Occipital lobe (tissue), 1 donor: ENCODE measurements at regions not wholly inside any gene's neighbourhood (a gene's known extent, or its start where the extent isn't known, plus 50 kb on each side); places are given as distances from the start of the nearest gene placed in this dataset.
"Not testable (repeated sequence)": the region's sequence is repeated elsewhere in the genome, so short reads cannot be mapped to it uniquely, and the experiment has no call there.

Experiments used
- DNase-seq: peaks from one replicate; lab custom pipeline; 2025; lab: John Stamatoyannopoulos, UW

DNA sequence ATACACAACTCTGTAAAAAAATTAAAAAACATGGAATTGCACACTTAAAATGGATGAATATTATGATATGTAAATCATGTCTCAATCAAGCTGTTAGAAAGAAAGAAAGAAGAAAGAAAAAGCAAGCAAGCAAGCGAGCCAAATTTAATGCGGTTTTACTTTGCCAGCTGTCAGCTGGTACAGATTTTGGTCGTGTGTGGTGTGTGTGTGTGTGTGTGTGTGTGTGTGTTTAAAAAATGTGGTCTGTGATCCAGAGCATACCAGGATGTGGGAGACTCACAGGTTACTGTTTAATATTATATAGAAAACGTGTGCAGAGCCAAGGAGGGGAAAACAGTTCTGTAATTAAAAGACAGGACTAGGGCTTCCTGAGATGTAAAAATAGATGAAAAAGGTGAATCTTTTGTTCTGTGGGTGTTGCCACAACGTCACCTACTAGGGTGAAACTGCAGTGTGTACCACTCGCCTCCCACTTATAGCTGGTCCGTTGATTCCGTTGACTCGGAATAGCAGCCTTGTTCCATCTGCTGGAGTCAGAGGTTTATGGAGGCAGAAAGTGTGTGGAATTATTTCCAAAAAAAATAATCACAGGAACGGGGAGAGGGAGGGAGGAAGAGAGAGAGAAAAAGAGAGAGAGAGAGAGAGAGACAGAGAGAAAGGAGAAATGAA, 197.7 kb downstream of the BCAS1 start:
- DNase-seq: no peak

GRCh38 chr20:53872081-53872541, 198.3 kb downstream of the BCAS1 start:
- no peak for DNase-seq

DNA sequence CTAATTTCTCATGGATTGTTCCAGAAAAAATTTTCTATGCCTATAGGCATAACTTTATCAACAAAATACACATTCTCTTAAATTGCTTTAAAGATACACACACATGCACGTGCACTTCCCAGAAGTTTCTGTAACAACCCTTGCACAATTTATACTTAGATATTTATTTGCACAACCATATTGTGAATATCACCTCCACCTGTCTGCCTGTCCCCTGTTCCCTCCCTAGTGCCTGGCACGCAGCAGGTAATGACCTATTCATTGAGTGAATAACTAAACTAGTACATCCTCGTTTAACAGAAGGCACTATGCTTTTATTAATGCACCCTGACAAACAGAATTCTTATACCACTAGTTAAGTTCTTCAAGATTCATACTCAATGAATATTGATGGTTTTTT, 198.9 kb downstream of the BCAS1 start:
- DNase-seq: no peak

DNA sequence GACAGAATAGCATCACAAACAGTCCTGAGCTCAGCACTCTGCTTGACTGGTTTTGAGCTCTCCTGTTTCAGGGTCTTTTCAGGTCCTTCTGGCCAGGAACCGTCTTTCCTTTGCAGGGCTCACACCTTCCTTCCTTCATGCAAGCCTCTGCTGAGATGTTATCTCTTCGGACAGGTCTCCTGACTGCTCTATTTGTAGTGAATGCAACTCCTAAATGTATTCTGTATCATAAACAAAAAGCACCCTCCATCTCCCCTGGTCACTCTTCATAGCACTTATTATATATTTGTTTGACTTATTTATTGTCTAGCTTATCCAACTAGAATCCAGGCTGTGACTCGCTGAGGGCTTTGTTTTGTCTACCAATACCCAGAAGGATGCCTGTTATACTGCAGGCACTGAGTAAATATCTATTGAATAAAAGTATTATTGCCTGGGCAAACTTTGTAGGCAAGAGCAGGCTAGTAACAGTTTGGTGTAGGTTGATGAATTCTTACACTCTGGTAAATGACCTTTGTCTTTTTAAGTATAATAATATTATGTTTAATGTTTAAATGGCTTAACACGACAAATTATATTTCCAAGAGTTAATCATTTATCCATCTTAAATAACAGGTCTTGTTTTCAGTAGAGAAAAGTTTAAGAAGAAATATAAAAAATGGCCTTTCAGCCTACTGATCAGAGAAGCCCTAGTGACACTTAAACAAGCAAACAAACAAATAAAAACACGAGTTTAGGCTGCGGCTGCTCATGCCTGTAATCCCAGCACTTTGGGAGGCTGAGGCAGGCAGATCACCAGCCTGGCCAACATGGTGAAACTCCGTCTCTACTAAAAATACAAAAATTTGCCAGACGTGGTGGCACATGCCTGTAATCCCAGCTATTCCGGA, 199.7 kb downstream of the BCAS1 start:
- DNase-seq: no peak

- no peak for DNase-seq
Observed at GRCh38 chr20:53869466-53870258, 200.7 kb downstream of the BCAS1 start.

DNA sequence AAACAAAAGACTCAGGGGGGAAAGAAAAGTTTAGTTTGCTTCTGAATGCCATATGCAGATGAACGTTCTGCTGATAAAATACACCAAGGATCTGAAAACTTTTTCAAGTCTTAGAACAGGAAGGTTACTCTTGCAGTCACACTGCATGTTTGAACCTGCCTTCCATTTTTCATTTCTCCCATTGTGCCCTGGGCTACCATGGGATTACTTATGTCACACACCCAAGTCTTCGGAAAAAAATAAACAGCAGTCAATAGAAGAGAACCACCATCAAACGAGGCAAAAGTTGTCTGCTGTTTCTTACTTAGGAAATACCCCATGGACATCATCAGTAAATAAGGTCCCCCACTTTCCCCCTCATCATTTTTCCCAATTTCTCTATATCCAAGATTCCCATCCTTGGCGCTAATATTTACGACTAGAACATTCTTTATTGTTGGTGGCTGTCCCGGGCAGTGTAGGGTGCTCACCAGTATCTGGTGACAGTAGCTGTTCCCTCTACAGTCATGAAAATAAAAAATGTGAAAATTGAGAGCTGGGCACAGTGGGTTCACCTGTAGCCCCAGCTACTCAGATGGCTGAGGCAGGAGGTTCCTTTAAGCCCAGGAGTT, 202.5 kb downstream of the BCAS1 start:
- DNase-seq: no peak

DNA sequence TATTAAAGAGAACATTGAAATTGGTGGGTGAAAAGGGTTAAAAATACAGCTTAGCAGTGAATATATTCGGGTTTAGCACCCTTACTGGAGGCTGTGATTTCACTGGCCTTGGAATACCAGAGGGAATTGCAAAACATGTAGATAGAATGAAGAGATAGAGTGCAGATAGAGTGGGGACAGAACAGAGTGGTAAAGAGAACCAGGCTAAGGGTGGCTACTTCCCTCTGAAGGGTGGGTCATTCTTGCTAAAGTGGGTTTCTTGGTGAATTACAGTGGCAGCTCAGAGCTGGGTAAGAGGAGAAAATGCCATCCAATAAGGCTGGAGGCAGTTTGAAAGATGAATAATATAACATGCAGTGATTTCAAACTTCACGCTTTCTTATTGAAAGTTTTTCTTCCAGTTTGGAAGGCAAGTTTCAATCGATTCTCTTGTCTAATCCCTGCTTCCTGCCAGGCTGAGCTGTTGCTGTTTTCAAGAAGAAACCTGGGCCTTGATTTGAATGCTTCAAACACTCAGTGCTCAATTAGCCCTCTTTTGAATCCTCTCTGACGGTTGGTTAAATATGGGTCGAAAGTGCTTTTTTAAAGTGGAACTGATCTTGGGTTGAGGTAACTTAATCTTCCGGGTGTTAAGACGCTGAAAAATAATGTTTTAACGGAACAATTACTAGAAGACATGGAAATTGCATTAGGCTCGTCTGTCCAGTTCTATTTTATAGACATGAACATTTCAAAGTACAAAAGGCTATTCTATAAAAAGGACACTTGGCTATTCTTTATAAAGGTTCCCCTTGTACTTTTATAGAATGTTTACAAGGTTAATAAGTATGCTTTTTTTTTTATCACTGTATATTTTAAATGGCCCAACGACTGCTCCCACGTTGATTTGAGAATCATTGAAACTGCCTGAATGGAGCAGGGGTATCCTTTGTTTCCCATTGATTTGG, 203.3 kb downstream of the BCAS1 start:
- no peak for DNase-seq

DNA sequence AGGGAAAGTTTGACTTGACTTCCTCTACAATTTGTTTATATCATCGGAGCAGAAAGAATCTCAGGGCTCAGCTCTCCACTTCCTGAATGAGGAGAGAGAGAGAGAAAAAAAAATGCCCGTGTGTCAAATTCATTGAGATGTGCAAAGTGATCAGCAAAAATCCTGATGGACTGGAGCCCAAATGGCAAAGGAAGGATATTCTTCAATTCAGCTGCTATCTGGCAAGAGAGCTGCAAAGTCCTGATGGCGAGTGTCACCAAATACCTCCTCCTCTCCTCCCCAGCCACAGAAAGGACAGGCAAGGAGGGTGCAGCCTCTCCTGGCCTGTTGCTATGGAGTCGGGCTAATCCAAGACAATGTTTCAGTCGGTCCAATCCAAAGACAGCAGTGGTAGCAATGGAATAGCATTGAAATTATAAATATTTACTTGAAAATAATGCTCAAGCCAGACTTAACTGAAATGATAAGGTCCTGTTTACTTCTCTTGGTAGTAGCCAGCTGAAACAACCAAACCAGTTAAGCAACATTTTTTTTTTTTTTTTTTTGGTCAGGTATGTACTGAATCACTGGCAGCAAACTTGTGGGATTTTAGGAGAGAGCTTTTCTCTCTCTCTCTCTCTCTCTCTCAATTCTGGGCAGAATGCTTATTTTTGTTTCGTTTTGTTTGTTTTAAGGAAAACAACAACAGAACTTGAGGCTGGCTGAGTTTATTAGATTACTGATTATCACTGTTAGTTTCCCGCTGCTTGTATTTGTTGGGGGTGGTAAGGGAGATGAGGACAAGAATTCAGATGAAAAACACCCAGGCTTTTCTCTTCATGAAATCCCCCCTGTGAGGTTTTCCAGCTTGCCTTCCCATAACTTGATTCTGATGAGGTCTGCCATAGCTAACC, 204.2 kb downstream of the BCAS1 start:
- no peak for DNase-seq

DNA sequence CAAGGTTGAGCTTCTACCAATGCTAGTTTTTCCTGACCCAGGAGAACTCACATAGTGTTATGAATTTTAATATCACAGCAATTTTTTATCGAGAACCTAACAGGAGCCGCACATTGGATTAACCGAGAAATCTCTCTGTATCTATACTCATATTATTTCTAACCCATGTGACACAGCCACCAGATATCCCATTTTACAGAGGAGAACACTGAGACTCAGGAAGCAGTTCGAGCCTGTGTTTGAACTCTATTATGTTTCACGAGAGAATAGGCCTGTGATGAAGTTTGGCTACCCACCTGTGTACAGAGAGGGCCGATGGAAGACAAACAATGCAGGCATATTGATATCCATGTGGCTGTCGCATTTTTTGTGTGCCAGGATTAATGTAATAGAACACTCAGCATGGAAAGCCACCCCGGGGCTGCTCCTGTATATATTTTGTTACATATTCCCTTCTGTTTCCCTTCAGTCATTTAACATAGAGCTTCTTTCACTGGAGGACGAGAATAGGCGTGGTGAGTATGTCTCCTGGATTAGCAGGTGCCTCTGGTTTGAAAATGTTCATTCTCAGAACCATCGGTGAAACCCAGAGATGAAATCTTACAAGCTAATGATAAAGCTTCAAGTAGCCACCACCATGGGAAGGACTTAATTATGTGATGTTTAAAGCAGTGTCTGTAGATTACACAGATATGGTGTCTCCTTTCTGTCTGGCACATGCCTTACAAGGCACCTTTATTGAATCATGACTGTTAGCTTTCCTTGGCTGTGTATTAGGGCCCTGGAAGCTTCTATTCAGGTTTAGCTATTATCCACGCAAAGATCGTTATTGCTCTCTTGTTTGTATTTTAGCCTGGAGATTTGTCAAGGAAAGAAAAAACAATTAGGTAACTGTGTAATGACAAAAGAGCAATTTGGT, 205.4 kb downstream of the BCAS1 start:
- DNase-seq: not testable (repeated sequence)

- not testable (repeated sequence) for DNase-seq
Observed at GRCh38 chr20:53863923-53864641, 206.3 kb downstream of the BCAS1 start.

- not testable (repeated sequence) for DNase-seq
Observed at GRCh38 chr20:53863535-53863922, 206.9 kb downstream of the BCAS1 start.

DNA sequence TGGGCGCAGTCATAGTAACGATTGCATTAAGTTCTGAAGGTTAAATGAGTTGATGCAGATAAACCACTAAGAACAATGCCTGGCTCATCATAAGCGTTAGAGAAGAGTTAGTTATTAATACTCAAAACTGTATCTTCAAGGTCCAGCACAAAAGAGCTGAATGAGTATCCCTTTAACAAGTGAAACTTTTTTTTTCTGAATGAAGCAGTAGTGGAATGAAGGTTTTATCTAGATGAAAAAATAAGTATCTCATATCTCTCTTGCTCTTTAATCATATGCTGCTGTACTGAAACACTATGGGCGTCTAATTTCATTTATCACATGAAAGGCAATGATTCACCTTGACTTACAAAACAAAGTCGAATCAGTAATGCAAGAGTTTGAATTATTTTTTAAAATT, 207.4 kb downstream of the BCAS1 start:
- not testable (repeated sequence) for DNase-seq

- not testable (repeated sequence) for DNase-seq
Observed at GRCh38 chr20:53862490-53862889, 207.9 kb downstream of the BCAS1 start.

GRCh38 chr20:53862136-53862397, 208.3 kb downstream of the BCAS1 start:
- not testable (repeated sequence) for DNase-seq

DNA sequence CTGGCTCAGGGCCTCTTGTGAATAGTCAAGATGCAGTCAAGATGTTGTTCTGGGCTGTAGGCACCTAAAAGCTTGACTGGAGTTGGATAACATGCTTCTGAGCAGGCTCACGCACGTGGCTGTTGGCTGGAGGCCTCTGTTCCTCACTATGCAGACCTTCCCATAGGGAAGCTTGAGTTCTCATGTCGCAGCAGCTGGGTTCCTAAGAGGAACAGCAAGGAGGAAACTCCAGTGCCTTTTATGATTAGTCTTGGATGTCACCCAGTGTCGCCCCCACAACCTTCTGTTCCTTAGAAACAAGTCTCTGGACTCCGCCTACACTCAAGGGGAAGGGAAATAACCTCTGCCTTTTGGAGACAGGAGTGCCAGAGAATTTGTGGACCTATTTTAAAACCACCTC, 210.7 kb downstream of the BCAS1 start:
- no peak for DNase-seq

GRCh38 chr20:53859009-53859408, 211.4 kb downstream of the BCAS1 start:
- DNase-seq: not testable (repeated sequence)

GRCh38 chr20:53858516-53858915, 211.9 kb downstream of the BCAS1 start:
- not testable (repeated sequence) for DNase-seq

GRCh38 chr20:53857723-53858236, 212.6 kb downstream of the BCAS1 start:
- no peak for DNase-seq
